ENCODE measurements at regions not wholly inside any gene's neighbourhood (a gene's known extent, or its start where the extent isn't known, plus 50 kb on each side); places are given as distances from the start of the nearest gene placed in this dataset.
"Not testable (repeated sequence)": the region's sequence is repeated elsewhere in the genome, so short reads cannot be mapped to it uniquely, and the experiment has no call there.

DNA sequence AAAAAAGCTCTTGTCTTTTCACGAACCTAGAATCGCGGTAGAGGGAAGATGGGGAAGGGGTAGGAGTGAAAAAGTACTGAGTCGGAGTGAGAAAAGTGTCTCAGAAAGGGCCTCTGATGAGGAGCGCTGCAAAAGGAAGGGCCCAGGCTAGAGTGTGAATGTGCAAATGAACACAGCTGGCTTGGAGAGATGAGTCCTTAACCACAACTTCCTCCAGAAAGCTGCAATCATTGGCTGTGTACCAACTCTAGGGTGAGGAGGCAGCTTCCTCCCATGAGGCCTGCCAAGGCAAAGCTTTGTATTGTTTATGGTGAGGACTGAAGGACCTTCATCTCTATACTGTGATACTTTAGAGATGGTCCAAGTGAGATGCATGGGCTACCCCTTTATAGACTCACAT is 566.9 kb upstream of the ANO5 start:
- DNase-seq: no peak

DNA sequence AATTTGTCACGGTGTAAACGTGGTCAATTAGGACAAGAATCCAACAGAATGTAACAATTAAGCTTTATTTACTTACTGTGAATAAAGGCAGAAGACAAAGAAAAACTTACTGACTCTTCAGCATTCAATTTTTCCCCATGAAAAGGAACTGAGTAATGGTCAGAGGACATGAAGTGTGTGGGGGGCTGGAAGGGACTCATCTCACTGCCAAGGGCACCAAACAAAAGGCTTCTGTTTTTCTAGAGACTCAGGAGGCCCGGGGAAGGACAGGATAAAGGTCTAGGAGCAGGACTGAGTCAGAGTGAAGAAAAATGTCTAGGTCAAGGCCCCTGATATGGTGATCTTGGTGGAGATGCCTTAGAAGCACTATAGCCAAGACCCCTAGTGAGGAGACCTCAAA is 564.2 kb upstream of the ANO5 start:
- DNase-seq: no peak

DNA sequence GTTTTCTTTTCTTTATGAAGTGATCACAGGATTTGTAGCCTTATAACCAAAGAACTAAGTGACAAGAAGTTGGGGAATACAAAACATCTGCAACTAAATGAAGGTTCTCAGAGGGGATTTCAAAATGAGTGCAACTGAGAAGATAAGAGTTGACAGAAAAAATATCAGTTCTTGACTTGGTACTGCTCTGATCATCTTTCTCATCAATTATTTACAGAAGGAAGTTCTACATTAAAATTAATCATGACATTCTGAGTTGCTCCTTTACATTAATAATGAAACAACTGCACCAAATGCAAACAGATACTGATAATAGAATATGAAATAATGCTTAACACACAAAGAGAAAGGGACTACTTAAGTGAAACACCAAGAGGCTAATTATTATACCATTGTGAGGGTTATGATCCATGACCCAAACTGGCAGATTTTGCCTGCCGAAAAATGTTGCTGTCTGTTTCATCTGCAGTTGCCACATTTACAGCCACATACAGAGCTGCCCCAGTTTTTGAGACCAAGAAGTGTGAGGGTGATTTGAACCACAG is 561.9 kb upstream of the ANO5 start:
- DNase-seq: no peak

DNA sequence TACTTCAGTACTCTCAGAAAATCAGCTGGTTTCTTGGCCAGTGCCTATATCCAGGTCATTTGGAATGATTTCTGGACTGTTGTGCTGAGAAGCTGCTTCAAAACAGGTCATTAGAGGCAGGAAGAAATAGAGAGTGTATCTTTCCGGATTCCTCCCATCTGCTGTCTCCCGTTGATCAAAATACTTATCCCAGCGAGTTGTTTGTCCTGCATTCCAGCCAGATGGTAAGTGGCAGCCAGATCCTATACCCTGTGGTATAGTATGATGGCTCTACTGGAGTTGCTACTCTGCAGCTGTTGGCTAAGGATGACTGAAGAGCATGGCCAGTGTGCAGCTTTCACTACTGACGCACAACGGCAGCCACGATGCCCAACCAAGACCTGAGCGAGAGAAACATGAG is 560.9 kb upstream of the ANO5 start:
- DNase-seq: no peak

DNA sequence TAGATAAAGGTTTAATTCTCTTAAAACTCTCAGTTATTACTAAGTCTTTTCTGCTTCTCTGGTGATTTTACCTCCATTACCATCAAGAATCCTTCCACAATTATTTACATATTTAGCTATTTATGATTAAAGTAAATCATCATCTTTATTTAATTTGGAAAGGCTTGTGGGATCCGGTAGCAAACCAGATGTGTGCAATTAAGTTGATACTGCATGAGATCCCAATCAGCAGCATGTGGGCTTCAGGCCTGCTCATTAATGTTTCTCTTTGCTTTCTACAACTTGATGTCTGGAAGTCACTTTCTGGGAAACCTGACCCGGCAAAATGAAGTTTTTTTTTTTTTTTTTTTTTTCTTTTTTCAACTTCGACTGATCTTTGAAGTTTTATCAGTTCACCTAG is 558.4 kb upstream of the ANO5 start:
- DNase-seq: no peak

DNA sequence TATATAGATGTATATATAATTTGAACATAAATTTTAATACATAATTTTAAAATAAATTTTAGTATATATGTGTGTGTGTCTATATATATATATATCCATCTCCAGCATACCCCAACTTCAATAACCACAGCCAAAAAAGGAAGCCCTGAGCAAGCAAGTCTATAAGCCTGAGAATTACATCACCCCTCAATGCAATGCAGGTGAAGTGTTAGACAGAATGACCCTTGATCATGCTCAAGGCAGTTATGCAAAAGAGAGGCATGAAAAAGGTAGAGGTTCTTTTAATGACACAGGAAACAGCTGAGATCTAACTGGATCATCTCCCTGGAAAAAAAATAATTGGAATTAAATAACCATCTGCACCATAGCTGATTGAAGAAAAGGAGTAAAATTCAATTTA is 557.9 kb upstream of the ANO5 start:
- DNase-seq: no peak

DNA sequence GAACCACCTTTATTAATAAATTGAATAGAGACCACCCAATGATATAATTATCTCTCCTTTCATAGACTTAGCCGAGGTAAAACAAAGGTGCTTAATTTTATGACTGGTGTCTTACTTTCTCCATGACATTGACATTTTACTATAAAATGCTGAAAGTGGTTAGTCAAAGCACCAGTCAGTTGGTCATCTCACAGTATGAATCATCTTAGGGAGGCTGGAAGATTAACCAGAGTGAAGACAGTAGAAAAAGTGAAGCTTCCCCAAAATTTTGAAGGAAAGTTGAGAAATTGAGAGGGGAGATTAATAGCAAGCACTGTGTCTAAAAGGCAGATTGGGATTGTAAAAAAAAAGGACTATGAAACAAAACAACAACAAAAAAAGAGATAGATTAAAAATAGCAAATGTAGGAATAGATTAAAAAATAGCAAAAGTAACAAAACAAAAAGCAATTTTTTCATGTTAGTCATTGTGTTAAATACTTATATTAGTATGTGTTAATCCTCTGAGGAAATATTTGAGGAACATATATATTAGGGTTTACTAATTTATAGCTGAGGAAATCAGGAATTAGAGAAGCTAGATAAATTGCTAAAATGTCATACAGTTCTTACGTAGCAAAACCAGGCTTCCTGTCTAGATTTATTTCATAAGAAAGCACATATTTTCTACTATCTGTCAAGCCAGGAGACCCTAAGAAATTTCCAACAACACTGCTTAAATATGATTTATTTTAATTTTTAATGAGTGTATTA is 557.3 kb upstream of the ANO5 start:
- peak; percentile 2 for DNase-seq

DNA sequence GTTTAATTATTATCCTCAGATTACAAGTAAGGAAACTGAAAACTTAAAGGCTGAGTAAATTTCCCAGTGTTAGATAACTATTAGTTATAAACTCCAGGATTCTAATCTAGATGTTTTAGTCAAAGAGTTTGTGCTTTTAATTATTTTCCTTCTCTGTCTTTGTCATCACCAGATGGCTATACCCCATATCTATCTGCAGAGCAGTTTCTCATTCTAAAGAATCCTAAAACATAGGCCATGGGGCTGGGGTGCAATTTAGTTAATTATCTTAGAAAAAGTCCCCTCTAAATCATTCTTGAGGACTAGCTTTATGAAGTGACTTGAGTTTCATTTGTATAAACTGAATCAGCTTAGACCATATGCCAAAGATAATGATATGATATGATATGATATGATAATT is 556.3 kb upstream of the ANO5 start:
- DNase-seq: no peak

DNA sequence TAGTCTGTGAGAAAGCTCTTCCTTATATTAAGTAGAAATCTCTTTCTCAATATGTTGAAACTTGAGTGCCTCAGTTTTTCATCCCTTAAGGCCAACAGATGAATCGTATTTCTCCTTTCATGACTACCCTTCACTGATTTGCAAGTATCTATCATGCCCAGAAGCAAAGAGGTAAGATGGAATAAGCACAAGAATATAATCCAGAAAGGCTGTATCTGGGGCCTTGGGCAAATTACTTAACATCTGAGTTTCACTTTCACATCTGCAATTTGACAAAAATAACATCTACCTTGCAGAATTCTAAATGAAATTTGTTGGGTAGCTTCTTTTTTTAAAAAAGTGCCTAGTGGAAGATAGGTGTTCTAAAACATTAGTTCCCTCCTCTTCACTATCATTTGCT is 552.4 kb upstream of the ANO5 start:
- DNase-seq: no peak

DNA sequence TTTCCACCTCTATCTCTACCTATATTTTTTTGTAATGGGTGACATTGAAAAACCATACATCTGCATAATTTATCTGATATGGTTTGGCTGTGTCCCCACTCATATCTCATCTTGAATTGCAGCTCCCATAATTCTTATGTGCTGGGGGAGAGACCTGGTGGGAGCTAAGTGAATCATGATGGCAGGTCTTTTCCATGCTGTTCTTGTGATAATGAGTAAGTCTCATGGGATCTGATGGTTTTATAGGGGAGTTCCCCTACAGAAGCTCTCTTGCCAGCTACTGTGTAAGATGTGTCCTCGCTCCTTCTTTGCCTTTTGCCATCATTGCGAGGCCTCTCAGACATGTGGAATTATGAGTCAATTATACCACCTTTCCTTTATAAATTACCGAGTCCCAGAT is 551.0 kb upstream of the ANO5 start:
- no peak for DNase-seq

DNA sequence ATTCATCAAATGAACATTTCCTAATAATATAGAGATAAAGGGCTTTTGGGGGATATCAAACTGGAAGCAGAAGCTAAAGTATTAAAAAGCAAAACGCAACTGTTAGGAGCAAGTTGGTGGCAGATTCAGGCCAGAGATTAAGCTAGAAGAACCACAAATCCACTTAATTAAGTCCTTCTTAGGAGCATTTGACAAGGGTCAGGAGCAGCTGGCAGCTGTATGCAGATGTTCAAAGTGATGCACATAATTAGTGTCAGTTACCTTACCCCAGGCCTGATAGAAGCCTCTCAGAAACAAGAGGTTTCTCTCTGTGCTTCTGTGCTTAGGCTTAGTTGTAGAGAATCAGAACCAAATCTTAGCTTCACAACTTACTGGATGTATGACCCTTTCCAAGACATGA is 546.5 kb upstream of the ANO5 start:
- no peak for DNase-seq

DNA sequence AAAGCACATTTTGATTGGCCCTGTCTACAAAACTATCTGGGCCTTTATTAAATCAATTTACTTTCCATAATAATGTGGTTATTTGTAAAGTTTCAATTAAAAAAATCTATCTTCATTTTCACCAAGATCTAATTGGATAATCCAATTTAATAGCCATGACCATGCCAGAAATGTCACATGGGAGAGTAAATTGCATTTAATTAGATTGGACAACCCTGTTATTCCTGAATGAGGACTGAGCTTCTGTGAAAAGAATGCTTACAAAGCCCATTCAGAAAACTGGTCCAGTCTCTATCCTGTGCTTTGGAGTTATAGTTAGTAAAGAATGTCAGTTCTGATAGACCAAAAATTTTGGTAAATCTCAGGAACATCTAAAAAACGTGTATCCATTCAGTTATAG is 541.9 kb upstream of the ANO5 start:
- DNase-seq: no peak

DNA sequence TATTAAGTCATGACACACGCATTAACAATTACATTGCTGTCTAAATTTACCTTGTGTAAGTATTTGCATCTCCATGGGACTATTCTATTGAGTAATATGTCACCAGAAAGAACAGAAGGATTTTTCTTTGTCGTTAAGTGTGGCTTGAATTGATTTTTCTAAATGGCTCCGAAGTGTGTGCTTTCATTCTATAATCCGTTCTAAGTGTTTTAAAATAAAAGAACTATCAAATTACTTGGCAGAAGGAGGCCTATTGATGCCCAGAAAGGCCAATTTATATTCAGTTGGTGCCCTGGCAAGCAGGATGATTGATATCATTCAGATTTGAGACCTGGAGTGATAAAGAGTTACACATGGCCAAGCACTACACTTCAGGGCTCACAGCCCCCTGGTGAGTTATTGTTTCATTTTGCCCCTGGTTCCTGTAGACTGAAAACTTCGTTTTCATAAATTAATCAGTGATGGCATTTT is 538.9 kb upstream of the ANO5 start:
- DNase-seq: no peak

DNA sequence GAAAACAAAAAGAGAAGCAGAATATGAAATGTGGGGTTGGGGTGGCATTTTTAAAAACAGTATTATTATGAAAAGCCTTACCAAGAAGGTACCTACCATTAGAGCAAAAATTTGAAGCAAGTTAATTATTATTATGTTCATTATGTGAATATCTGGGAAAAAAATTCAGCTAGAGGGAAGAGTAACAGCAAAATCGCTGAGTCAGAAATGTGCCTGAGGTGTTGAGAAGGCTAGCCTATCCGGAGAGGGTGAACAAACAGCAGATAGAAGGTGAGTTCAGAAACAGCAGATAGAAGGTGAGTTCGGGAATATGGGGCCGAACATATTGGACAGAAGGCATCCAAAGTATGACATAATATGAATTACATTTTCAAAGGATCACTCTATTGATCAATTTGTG is 536.8 kb upstream of the ANO5 start:
- no peak for DNase-seq

DNA sequence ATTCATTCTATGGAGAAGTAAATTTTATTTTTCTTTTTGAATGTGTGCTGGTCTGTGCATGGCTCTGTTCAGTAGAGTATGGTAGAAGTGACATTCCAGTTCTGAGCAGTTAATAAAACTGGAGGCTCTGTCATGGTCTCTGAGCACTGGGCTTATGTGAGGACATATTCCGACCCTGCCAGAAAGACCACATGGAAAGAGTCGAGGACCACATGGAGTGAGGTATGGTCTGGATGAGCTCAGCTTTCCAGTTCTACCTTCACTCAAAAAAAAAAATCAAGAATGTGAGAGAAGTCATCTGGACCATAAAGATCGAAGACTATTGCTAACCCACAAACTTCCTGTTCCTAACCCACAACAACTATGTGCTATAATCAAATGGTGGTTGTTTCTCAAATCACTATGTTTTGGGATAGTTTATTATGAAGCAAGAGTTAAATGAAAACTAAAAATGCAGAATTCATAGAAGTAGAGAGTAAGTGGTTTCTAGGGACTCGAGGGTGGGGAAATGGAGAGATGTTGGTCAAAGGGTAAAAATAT is 534.2 kb upstream of the ANO5 start:
- DNase-seq: no peak

DNA sequence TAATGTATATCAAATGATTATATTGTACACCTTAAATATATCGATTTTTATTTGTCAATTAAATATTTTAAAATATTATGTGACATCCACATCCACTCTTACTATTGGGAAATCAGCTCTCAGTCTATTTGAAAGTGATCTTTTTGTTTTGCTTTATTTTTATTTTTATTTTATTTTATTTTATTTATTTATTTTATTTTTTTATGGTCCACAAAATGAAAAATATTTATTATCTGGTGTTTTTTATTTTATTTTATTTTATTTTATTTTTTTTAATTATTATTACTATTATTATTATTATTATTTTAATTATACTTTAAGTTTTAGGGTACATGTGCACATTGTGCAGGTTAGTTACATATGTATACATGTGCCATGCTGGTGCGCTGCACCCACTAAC is 533.5 kb upstream of the ANO5 start:
- not testable (repeated sequence) for DNase-seq

DNA sequence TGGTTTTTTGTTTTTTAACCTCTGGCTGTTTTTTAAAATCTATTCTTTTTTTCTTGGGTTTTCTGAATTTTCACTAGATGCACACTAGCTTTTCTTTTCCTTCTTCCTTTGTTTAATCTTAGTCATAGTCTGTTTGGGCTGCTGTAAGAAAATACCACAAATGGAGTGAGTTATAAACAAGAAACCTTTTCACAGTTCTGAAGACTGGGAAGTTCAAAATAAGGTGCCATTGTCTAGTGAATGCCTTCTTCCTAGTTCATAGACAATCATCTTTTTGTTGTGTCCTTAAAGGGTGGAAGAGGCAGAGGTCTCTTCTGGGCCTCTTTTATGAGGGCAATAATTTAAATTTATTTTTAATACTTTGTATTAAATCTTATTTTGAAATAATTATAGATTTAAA is 532.9 kb upstream of the ANO5 start:
- no peak for DNase-seq

DNA sequence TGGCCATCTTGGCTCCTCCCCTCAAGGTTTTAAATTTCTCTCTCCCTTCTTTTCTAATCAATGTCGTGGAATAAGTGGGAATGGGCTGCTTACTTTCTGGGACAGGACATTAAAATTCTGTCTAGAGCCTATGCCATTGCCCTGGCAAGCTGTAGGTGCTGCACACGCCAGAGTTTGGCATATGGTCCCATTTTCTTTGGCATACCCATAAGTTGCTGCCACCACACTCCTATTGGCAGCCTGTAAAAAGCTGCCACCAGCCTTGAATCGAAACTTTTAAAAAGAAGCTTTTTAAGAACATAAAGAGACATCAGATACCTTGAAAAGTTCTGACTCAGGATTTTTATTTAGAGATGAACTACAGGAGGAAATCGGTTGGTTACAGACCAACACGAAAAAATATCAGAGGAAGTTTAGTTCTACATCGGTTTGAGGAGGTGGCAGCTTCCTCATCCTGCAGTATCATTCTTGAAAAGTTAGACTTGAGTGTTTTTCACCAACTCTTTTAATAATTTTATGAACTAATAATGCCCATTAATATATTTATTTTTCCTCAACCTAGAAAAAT is 517.8 kb upstream of the ANO5 start:
- DNase-seq: no peak

DNA sequence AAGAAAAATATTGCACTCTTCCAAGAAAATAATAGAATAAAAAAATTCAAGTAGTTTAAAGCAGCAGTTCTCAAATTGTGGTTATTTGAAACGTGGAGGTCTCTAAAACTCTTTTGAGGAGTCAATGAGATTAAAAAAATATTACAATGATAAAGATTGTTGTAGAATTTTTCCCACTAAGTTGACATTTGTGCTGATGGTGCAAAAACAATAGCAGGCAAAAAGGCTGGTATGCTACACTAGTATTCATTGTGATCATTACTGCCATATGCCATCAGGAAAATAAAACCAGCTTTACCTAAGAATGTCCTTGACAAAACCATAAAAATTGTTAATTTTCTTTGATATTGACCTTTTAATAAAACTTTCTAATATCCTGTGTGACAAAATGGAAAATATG is 505.2 kb upstream of the ANO5 start:
- DNase-seq: no peak

DNA sequence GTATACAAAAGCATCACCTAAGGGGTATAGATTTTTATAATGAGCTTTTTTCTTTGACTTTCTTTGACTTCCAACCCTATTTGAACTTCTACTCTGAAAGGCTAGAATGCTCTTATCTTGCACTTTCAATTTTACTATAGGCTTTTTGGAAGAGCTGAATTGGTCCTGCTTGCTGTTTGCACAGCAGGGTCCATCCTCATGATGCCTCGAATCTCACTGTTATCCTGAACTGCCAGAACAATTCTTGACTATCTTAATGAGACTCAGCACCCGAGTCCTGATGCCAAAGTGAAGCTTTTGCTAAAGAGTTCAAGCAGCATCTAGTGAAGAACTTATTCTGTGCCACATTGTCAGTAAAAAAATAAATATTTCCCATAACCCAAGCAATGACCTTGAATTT is 488.3 kb upstream of the ANO5 start:
- DNase-seq: no peak

DNA sequence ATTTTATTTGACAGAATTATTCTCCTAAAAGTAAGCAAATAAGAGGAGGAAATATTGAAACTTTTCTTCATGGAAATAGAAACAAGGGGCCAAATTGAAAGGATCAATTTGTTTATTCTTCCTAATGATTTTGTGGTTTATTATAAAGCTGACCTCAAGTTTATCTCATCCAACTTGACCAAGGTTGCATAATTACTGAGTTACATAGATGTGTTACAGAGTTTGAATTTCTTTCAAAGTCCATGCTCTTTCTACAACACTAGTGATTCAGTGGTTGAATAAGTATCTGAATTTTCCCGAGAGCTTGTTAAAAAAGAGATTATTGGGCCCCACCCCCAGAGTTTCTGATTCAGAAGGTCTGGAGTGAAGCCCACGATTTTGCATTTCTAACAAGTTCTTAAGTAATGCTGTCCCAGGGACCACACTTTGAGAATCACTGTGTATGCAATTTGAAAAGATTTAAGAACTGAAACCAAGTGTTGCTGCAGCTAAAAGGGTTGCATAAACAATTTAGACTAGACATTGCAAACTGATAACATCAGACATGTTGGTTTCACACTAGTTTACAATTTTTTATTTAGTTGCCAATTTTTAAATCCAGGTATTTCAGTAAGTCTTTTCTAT is 485.7 kb upstream of the ANO5 start:
- no peak for DNase-seq

DNA sequence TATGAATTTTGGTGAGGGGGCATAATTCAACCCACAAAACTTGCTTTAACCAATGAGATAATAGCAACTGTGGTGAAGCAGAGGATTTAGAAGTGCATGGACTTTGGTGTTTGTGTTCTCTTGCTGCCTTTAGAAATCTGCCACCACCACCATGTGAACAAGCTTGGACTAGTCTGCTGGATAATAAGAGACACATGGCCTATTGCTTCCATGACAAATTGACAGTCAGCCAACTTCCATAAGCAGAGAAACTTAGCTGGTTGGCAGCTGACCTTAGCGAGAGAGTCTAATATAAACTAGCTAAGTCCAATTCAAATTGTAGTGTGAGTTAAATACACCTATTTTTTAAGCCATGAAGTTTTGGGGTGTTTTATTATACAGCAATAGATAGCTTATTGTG is 482.1 kb upstream of the ANO5 start:
- DNase-seq: no peak

DNA sequence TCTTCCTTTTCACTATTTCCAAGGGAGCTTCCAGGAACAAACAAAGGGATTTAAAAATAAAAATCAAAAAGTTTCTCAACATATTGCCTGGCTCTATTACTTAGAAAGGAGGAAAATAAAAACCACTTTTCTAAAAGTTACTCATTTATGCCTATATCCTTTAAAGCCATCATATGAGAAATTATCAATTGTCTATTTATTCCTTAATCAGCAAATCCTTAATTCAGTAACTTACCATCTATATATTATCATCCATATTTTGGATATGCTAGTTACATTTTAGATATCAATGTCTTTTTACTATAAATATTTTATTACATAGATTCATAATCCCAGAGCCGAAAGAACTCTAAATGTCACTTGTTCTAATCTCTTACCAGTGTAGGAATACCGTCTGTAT is 481.5 kb upstream of the ANO5 start:
- DNase-seq: no peak

DNA sequence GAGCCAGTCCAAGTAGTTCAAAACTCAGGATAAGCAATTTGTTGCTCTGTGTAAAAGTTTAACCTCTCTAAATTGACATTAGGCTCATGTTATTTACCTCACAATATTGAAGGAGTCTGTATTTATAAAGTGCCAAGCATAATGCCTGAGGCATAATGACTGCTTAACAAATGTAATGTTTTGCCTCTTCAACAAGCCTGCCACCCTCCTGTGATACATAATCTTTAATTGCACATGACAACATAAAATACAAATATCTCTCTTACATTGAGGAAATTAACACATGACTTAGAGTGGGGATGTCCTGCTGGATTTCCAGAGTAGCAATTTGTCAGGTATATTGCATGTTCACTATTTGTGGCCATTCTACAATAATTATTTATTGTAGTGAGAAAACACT is 469.2 kb upstream of the ANO5 start:
- no peak for DNase-seq
